ENCODE measurements at regions not wholly inside any gene's neighbourhood (a gene's known extent, or its start where the extent isn't known, plus 50 kb on each side); places are given as distances from the start of the nearest gene placed in this dataset.
"Not testable (repeated sequence)": the region's sequence is repeated elsewhere in the genome, so short reads cannot be mapped to it uniquely, and the experiment has no call there.

DNA sequence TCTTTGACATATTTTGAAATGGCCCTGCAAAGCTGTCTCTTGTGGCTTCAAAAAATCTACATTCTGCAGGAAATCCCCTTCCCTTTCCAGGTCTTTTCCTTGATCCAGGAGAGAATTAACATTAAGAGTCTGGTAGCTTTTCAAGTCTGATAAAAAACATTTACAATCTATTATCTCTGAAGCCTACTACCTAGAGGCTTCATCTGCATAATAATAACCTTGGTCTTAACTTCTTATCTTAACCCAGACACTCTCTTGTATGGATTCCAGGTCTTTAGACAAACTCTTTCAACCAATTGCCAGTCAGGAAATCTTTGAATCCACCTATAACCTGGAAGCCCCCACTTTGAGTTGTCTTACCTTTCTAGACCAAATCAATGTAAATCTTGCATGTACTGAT is 179.3 kb upstream of the ZC3H15 start:
- no peak for DNase-seq

DNA sequence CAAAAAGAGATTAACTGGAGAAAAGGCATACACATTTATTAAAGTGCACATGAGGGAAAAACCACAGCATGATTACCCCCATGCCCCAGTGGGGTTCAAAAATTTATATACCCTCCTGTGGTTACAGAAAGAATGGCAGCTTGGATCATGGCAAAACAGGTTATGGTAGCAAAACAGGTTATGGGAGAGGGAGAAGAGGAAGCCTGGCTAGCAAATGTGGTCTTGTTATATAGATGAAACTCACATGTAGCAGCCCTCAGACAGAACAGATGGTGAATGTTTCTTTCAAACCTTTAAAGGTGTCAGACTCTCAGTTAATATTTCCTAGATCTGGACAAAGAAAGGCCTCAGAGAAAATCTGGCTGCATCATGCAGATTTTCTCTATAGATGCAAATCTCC is 178.2 kb upstream of the ZC3H15 start:
- no peak for DNase-seq

DNA sequence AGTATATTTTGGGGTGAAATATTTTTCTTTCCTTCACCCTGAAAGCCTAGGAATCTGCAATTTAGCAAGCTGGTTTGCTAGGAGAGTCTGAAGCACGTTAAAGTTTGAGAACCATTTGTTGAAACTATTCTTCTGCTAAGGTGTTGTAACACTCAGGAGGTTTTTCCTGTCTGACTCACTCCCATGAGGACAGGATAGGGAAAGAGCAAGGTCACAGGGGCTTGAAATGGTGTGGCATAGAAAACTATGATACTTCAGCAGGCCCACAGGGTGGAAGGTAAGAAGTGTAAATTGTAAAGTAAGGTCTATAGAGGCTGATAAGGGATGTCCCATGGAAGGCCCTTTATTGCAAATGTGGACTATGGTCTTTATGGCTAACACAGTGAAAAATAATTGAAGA is 177.7 kb upstream of the ZC3H15 start:
- DNase-seq, result no peak

DNA sequence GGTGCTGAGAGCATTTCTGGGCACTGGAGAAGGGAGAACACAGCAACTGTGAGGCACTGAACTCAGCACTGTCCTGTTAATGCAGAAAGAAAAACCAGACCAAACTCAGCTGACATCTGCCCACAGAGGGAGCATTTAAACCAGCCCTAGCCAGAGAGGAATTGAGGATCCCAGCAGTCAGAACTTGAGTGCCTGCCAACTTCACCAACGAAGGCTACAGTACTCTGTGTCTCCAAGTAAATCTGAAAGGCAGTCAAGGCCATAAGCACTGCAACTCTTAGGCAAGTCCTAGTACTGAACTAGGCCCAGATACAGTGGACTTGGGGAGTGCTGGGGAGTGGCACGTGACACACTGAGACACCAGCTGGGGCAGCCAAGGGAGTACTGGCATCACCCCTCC is 176.2 kb upstream of the ZC3H15 start:
- DNase-seq, result no peak

DNA sequence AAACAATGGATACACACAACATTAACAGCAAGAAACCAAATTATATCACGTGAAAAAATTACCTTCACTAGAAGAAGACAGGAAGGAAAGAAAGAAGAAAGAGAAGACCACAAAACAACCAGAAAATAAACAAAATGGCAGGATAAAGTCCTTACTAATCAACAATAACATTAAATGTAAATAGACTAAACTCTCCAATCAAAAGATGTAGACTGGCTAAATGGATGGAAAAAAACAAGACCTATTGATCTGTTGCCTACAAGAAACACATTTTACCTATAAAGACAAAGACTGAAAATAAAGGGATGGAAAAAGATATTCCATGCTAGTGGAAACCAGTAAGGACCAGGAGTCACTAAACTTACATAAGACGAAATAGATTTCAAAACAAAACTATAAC is 167.0 kb upstream of the ZC3H15 start:
- DNase-seq, result no peak

DNA sequence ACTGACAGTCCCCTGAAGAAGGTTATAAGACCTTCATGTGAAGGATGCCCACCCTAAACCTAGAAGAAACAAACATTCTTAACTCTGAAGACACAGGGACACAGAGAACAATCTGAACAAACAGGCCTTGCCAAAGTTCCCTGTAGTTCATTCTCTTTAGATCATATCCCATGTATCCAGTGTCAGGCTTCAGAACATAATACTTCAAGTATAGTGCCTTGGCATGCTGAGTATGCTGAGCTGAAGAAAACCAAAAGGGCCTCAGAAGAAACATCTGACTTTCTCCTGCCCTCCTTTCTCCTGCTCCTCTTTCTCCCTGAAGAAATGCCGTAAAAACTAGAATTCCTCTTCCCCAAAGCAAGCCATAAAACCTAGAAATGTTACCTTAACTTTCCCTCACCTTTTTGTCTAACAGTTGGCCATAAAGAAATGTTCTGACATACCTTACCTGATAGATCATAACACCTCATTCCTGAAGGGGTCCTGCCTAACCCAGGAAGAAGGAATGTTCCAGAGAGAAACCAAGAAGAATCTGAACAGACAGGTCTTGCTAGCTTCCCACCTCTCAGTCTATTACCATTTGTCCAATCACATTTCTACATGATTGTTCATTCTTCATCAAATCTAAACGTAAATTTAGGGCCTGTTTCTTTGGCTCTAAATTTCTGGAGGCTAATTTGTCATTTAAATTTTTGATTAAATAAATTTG is 160.1 kb upstream of the ZC3H15 start:
- no peak for DNase-seq

DNA sequence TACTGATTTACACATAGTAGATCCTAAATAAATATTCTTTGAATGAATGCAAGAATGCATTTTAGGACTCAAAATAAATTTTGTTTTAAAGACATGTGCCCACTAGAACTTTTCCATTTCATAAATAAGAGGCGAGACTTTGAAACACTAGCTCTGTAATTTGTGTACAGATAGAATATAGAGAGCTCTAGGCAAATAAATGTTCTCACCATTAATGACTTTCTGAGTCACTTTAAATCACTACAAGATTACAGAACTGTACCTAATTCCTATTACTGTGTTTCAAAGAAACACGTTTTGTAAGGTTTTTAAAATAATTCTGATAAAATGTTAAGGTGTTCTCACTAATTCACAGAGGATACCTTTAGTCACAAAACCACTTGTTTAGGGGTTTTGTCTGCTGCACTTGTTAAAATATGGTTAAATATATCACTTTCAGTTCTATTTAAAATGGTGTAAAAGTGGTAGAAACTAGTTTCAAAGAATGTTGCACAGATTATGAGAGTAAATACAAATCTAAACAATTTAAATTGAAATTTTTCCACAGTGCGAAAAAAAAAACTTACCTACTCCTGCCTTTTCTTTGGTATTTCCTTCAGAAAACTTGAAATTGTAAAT is 158.7 kb upstream of the ZC3H15 start:
- DNase-seq, result no peak

DNA sequence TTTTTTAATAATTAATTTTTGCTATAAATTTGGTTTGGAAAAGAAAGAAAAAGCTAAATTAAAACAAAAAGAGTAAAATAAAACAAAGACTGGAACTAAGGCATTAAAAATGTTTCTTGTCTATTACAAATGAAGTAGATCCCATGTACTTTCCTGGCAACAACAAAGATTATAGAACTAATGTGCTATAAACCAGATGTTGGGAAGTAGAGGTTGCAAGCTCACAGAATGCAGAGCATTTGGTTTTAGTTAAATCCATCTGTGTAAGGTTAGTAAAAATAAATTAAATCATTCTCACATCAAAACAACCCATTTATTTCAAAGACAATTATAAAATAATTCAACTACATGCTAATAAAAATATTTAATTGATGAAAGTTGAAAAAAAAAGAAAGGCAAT is 157.2 kb upstream of the ZC3H15 start:
- DNase-seq, result no peak

DNA sequence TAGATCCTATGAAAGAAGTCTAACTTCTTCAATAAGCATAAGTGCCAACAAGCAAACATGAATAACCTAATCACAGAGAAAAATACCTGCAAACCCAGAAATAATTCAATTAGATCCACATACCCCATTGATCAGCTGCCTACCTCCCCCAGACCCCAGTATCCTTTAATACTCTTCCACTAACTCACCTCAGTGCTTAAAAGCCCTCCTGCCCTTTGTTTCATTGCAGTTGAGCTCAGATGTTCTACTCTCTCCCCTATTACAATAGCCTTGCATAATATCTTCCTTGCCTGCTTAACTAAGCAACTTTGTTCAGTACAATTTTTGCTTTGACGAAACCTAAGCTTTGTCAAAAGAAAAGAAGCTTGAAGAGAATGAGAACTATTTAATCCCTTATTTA is 156.0 kb upstream of the ZC3H15 start:
- DNase-seq, result no peak

DNA sequence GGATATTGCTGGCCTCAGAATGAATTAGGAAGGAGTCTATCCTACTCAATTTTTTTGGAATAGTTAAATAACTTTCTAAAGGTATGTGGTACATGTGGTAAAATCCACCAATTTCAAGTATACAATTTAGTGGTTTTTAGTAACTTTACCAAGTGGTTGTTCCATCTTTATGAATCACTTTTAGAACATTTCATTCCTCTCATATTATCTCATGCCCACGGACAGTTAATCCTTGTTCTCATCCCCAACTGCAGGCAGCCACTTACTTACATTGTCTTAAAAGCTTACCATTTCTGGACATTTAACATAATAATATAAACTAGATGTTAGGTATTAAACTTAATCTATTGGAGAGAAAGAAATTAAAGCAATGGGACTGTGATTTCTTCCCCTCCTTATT is 146.3 kb upstream of the ZC3H15 start:
- no peak for DNase-seq

DNA sequence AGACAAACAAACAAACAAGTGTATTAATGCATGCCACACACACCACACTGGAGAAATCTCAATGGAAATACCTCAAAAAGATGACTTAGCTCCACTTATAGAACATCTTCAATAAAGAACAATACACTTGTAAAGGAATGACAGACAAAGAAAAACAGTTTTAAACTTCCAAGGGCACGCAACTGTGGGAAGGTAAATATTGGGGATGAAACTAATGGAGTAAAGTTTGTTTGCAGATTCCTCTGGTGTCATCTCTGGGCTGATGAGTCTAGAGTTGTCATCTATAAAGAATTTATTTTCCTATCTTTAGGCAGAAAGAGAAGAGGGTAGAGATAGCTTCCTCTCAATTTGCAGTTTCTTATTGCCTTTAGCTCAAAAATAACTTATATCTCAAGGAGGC is 144.0 kb upstream of the ZC3H15 start:
- DNase-seq, result no peak

DNA sequence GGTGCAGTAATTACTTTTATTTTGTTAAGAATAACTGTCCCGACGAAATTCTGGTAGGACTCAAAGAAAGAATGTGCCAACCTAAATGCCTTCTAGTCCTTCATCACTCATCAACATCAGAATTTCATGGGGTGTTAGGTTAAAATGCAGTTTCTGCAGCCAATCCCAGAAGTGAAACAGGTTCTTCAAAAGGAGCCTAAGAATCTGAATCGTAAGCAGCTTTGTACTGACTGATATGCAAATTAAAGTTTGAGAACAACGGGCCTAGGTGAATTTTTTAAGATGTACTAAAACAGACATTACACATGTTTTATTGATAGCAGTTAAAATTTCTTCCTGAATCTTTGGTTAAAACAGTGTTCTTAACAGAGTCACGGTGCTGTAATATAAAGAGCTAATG is 140.3 kb upstream of the ZC3H15 start:
- DNase-seq, result no peak

DNA sequence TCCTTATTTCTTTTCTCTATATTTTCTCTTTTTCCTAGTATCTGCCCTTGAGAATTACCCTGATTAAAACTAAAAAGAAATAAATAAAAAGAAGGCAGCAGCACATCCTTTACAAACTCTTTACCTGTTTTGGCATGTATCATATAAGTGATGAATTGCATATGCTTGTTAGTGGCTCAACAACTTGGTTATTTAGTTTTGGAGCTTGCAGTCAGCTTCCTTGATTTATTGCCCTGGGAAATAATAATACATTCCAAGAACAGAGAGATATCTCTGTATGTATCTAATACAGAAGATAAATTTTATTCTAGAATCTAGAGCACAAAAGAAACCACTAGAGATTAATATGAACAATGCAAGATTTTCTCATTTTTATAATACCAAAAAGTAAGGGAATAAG is 139.8 kb upstream of the ZC3H15 start:
- no peak for DNase-seq

DNA sequence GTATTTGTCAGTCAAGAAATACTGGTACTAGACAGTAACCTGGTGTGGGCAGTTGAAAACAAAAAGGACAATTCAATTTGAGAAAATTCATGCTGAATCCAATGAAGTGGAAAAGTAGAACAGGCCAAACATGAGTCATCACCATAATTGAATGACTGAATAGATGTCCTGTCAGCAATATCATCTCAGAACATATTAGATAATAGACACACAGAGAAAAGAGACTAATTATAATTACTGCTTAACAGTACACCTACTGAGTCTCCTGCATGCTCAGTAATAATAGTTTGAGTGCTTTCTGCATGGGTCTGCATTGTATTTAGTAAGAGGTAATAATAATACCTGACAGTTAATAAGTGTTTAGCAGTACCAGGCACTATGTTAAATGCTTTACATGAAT is 138.6 kb upstream of the ZC3H15 start:
- no peak for DNase-seq

DNA sequence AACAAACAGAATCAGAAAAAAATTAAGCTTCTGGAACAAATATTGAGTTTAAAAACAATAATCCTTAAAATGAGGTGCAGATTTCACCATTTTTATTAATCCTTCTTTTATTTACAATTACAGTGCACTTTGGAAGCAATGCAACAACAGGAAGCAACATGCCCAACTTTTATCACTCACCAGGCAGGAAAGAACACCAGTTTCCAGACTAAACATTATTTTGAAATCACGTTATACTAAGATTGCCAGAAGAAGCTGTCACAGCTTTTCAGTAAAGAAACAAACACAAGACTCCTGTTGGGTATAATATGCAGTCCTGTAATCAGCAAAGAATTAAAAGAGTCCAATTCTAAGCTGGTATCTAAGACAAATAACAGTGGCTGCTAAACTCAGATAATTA is 137.9 kb upstream of the ZC3H15 start:
- no peak for DNase-seq

DNA sequence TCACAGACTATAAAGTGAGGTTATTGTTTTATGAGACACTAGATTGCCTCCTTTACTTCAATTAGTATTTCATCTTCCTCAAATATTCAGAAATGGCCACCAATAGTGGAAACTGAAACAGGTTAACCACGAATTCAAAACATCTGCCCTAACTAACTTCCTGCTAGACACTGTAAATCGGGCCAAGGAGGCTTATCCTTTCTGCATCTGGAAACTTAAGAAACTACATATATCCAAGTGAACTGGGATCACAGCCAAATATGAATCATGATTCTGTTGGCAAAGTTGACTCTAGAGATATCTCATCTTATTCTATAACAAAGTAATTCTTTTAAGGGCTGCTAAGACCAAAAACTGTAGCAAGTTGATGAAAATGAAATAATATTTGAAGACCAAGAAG is 136.6 kb upstream of the ZC3H15 start:
- DNase-seq, result no peak

DNA sequence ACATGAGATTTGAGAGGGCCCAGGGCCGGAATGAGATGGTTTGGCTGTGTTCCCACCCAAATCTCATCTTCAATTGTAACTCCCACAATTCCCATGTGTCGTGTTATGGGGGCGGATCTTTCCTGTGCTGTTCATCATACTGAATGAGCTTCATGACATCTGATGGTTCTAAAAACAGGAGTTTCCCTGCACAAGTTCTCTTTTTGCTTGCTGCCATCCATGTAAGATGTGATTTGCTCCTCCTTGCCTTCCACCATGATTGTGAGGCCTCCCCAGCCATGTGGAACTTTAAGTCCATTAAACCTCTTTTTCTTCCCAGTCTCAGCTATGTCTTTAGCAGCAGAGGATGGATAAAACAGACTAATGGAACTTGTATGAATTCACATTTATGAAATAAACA is 131.9 kb upstream of the ZC3H15 start:
- not testable (repeated sequence) for DNase-seq

DNA sequence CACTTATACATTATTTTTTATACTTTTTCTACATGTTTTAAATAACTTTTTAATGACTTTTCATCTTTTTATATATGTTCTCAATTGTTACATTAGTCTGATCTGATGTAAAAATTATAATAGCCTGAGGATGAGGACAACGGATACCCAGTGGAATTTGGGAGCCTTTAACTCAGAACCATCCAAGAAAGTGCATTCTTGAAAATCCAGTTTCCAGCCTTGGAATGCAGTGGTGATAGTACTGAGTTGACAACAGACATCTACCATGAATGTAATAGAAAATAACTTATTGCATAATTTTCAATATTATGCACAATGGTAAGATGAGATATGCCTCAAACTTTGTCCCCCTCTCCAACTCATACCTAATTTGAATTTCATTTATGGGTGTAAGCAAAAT is 120.7 kb upstream of the ZC3H15 start:
- DNase-seq, result no peak

DNA sequence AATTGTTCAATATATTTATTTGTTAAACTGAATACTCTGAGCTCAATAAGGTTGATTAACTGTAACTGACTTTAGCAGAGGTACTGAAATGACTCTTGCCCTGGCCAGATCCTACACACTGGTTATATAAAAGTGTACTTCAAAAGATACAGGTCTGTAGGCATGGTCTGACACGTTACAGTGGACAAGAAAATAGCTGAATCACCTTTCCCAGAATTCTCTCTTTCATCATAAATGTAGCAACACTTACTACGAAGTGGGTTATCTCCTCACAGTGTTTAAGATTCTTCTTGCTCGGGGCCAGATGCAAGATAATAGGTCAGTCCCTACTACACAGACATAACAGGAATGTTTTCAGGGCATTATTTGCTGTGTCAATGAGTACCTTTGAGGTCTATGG is 107.0 kb upstream of the ZC3H15 start:
- no peak for DNase-seq

DNA sequence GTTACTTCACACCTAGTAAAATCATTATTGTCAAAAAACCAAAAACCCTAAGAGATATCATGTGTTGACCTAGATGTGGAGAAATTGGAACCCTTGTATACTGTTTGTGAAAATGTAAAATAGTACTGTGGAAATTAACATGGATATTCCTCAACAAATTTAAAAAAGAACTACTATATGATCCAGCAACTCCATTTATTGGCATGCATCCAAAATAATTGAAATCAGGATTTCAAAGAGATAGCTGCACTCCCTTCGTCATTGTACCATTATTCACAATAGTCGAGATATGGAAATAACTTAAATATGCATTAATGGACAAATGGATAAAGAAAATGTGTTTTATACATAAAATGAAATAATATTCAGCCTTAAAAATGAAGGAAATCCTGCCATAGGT is 105.3 kb upstream of the ZC3H15 start:
- no peak for DNase-seq

DNA sequence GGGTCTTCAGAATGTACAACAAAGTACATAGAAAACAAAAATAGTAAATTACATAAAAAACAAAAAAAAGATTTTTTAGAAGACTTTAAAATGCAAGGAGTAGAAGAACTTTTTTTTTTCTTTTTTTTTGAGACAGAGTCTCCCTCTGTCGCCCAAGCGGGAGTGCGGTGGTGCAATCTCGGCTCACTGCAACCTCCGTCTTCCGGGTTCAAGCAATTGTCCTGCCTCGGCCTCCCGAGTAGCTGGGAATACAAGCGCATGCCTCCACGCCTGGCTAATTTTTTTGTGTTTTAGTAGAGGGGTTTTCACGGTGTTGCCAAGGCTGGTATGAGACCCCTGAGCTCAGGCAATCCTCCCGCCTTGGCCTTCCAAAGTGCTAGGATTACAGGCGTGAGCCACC is 104.5 kb upstream of the ZC3H15 start:
- DNase-seq, result no peak

DNA sequence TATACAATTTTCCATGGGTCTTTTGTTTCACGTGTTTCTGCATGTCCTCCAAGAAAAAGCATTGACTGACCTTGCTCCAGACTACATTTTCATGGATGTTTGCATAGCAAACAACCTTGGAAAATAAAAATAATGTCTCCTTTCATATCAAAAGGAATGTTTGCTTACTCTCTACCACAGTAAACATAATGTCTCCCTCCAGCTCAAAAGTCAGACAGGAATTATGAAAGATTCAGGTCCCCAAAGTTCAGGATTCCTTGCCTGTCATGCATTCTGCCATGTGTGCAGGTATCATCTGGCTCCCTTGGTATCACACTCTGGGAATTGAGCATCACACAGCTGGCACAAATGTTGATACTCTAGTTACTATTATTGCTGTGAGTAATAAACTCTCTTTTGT is 103.1 kb upstream of the ZC3H15 start:
- DNase-seq, result no peak

DNA sequence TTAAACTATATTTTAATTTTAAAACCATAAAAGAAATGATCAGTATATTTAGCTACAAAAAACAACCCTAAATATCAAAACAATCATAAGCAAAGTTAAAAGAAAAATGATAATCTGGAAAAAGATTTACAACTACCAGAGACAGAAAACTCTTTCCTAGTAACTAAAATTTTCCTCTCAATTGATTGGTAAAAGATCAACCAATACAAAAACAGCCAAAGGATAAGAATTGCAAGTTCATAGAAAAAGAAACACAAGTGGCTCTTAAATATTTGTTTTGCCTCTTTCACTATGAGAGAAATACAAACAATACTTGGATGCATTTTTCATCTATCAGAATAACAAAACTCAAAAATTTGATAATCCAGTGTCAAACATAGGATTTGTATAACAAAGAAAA is 101.8 kb upstream of the ZC3H15 start:
- no peak for DNase-seq

DNA sequence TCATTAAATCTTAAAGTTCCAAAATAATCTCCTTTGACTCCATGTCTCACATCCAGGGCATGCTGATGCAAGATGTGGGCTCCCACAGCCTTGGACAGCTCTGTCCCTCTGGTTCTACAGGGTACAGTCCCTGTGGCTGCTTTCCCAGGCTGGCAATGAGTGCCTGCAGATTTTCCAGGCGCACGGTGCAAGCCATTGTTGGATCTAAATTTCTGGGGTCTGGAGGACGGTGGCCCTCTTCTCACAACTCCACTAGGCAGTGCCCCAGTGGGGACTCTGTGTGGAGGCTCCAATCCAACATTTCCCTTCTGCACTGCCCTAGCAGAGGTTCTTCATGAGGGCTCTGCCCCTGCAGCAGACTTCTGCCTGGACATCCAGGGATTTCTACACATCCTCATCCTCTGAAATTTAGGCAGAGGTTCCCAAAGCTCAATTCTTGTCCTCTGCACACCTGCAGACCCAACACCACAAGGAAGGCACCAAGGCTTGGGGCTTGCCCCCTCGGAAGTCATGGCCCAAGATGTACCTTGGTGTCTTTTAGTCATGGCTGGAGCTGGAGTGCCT is 100.3 kb upstream of the ZC3H15 start:
- DNase-seq, result not testable (repeated sequence)

DNA sequence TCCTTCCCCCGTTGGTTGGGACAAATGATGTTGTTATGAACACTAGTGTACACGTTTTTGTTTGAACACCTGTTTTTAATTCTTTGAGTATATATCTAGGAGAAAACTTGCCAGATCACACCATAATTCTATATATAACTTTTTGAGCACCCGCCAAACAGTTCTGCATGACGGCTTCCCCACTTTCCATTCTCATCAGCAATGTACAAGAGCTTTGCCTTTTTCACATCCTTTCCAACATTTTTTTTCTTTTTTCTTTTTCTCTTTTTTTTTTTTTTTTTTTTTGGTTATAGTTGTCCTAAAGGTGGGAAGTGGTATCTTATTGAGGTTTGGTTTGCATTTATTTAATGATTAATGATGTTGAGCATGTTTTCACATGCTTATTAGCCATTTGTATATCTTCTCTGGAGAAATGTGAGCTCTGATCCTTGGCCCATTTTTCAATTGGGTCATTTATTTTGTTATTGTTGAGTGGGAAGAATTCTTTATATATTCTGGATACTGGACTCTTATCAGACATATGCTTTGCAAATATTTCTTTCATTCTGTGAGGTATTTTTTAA is 86.9 kb upstream of the ZC3H15 start:
- no peak for DNase-seq

Measured in NCI-H510A (cell line).